SK-N-SH treated with all-trans-retinoic acid at 6 μM for 48 hours (cell line): ENCODE measurements at regions not wholly inside any gene's neighbourhood (a gene's known extent, or its start where the extent isn't known, plus 50 kb on each side); places are given as distances from the start of the nearest gene placed in this dataset.

Experiments
- GLIS3 ChIP-seq: fragments of 250-450 bp; sonication (Bioruptor Pico); IDR thresholded peaks from 2 replicates; pipeline ENCODE4 v1.5.0; 2020; ENCODE audit warnings: mild to moderate bottlenecking, moderate library complexity
- PATZ1 ChIP-seq: fragments of 250-450 bp; sonication (Bioruptor Pico); IDR thresholded peaks from 2 replicates; pipeline ENCODE4 v1.8.0; 2020; ENCODE audit warnings: mild to moderate bottlenecking, moderate library complexity, borderline replicate concordance
- ZFP3 ChIP-seq: fragments of 250-450 bp; sonication (Bioruptor Pico); IDR thresholded peaks from 2 replicates; pipeline ENCODE4 v1.5.0; 2020; ENCODE audit warnings: mild to moderate bottlenecking, moderate library complexity

DNA sequence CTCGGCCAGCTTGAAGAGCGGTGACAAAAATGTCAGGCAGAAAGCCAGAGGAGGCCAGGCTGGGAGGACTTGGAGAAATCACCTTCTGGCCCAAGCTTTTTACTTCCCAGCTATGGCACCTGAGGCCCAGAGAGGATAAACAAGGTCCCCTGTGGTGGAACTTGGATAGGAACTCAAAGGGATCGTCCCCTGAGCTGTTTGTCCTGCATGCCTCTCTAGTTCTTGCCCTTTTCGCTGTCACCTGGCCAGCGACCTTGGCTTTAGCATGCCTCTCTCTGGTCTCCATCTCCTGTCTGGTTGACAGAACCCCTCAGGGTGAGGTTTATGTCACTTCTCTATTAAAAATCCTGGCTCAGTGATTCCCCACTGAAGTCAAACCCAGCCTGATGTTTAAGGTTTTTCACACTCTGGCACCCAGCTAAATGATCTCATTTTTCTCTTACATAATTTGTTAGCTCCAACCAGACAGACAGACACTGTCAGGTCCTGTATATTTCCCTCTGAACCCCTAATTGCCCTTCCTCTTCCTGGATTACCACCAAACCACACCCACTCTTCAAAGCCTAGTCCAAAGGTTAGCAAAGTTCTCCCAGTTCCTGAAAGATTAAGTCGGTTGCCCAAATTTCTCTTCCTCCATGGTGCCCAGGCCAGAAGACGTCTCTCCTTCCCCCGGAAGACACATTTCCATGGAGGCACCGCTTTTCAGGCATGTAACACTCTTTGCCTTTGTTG is 169.1 kb downstream of the FAM43A start:
- no peak for TF ChIP-seq GLIS3
- TF ChIP-seq ZFP3 = no peak
- TF ChIP-seq PATZ1 = no peak
